ENCODE measurements at regions not wholly inside any gene's neighbourhood (a gene's known extent, or its start where the extent isn't known, plus 50 kb on each side); places are given as distances from the start of the nearest gene placed in this dataset.

GRCh38 chr1:55331351-55331750 lies 116.2 kb upstream of the USP24 start:
- Mint-ChIP-seq H3K36me3 (no peaks in the 10 kb centered on the region), H3K4me1 (peaks cover 3% of the 10 kb centered on the region)
- CTCF ChIA-PET, result no interaction called here

DNA sequence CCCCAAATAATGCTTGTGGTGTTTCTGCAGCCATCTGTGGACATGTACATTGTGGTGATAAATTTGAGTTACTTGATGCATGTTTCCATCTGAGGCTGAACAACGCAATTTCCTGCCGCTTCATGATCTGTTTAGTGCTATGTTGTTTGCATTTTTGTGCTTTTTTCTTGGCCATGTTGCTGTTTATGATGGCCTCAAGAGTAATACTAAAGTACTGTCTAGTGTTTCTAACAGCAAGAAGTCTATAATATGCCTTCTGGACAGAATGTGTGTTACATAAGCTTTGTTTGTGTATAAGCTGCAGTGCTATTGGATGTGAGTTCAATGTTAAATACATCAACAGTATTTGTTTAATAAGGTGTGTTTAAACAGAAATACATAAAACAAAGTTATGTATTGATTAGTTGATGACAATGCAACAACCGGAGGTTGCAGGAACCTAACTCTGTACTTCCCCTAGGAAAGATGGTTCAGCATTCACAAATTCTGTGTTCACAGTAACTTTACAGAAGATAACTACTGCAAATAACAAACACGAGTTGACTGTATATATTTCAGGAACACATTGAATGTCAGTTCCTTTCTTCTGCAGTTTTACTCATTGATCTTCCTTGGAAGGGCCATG lies 114.8 kb upstream of the USP24 start:
- H3K9me3 Mint-ChIP-seq, result no peaks in the 10 kb centered on the region
- CTCF ChIA-PET, result interaction anchor here (1.7 kb wide), 1 partner anchor 8 kb away, joined by 4 read pairs; no protein-coding TSS in a partner anchor
- H3K27ac Mint-ChIP-seq, result no peak overlapping the region
- peaks cover 15% of the 10 kb centered on the region for H3K27me3 Mint-ChIP-seq
- no peak for DNase-seq
- no peaks in the 10 kb centered on the region for H3K36me3 Mint-ChIP-seq
- peaks cover 3% of the 10 kb centered on the region for H3K4me1 Mint-ChIP-seq
- H3K4me3 Mint-ChIP-seq, result no peak overlapping the region

More at GRCh38 chr1:55331351-55331750, 116.2 kb upstream of the USP24 start:
- Mint-ChIP-seq H3K4me3 (no peak overlapping the region), H3K27ac (no peak overlapping the region), H3K9me3 (no peaks in the 10 kb centered on the region), H3K27me3 (peaks cover 15% of the 10 kb centered on the region)
- no peak for DNase-seq

DNA sequence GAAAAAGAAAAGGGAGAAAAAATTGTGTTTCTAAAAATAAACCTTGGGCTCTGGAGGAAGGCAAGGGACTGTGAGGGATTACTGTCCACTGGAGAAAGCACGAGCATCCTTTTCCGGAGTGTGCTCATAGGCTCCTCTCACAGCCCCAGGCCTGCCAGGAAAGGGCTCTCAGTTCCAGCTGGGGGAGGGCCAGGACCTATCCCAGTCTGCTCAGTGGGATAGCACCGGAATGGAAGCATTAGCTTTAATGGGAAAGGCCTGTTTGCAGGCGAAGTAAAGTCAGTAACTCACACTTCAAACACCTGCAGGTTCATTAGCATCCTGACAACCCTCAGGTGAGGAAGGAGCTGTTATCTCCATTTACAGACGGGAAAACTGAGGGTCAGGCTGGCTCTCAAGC lies 113.9 kb upstream of the USP24 start:
- CTCF ChIA-PET, result interaction anchor here (1.7 kb wide), 1 partner anchor 9 kb away, joined by 4 read pairs; no protein-coding TSS in a partner anchor
- H3K27ac Mint-ChIP-seq, result no peak overlapping the region

GRCh38 chr1:55326496-55327243 lies 111.5 kb upstream of the USP24 start:
- CTCF ChIA-PET, result interaction anchor here (1.5 kb wide), 1 partner anchor 49 kb away, joined by 3 read pairs; no protein-coding TSS in a partner anchor
- H3K36me3 Mint-ChIP-seq, result no peaks in the 10 kb centered on the region
- peaks cover 9% of the 10 kb centered on the region for H3K27me3 Mint-ChIP-seq
- H3K27ac Mint-ChIP-seq, result no peak overlapping the region
- H3K9me3 Mint-ChIP-seq, result no peaks in the 10 kb centered on the region
- no peaks in the 10 kb centered on the region for H3K4me1 Mint-ChIP-seq
- H3K4me3 Mint-ChIP-seq, result no peak overlapping the region
- DNase-seq, result no peak

More for the DNA sequence above, 113.9 kb upstream of the USP24 start:
- H3K9me3 Mint-ChIP-seq, result no peaks in the 10 kb centered on the region
- DNase-seq, result no peak
- no peaks in the 10 kb centered on the region for H3K36me3 Mint-ChIP-seq
- H3K4me3 Mint-ChIP-seq, result no peak overlapping the region
- peaks cover 15% of the 10 kb centered on the region for H3K27me3 Mint-ChIP-seq
- peaks cover 3% of the 10 kb centered on the region for H3K4me1 Mint-ChIP-seq

GRCh38 chr1:55323760-55324159 lies 108.6 kb upstream of the USP24 start:
- Mint-ChIP-seq H3K27ac (no peak overlapping the region), H3K4me3 (no peak overlapping the region), H3K9me3 (no peaks in the 10 kb centered on the region), H3K36me3 (no peaks in the 10 kb centered on the region), H3K27me3 (peaks cover 13% of the 10 kb centered on the region), H3K4me1 (no peaks in the 10 kb centered on the region)
- CTCF ChIA-PET, result interaction anchor here (0.9 kb wide), 1 partner anchor 14 kb away, joined by 4 read pairs; no protein-coding TSS in a partner anchor
- DNase-seq, result no peak

DNA sequence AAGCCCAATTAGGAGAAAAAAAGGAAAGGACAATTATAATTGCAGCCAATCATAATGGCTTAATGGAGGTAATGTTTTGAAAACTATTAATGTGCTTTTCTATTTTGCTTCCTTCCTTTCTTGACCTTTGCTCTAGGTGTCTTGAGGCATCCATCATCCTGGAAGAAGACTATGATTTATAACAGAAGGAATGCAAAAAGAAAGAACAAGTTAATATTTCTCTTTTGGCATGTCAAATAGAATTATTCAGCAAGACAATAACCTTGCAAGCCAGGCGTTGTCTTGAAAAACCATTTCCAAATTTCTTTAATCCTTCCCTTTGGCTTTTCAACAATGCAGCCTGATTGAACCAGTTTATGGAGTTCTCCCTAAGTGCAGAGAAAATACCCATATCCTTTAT lies 107.7 kb upstream of the USP24 start:
- Mint-ChIP-seq H3K4me3 (no peak overlapping the region), H3K27ac (no peak overlapping the region), H3K36me3 (no peaks in the 10 kb centered on the region), H3K4me1 (no peaks in the 10 kb centered on the region), H3K27me3 (peaks cover 13% of the 10 kb centered on the region), H3K9me3 (no peaks in the 10 kb centered on the region)
- CTCF ChIA-PET, result interaction anchor here (1.3 kb wide), 1 partner anchor 15 kb away, joined by 5 read pairs; no protein-coding TSS in a partner anchor
- no peak for DNase-seq

GRCh38 chr1:55321942-55322341 lies 106.8 kb upstream of the USP24 start:
- H3K4me3 Mint-ChIP-seq, result no peak overlapping the region
- no peaks in the 10 kb centered on the region for H3K36me3 Mint-ChIP-seq
- H3K9me3 Mint-ChIP-seq, result no peaks in the 10 kb centered on the region
- H3K4me1 Mint-ChIP-seq, result no peaks in the 10 kb centered on the region
- no peak for DNase-seq
- no peak overlapping the region for H3K27ac Mint-ChIP-seq
- peaks cover 12% of the 10 kb centered on the region for H3K27me3 Mint-ChIP-seq
- CTCF ChIA-PET, result interaction anchor here (1.3 kb wide), 1 partner anchor 16 kb away, joined by 5 read pairs; no protein-coding TSS in a partner anchor

DNA sequence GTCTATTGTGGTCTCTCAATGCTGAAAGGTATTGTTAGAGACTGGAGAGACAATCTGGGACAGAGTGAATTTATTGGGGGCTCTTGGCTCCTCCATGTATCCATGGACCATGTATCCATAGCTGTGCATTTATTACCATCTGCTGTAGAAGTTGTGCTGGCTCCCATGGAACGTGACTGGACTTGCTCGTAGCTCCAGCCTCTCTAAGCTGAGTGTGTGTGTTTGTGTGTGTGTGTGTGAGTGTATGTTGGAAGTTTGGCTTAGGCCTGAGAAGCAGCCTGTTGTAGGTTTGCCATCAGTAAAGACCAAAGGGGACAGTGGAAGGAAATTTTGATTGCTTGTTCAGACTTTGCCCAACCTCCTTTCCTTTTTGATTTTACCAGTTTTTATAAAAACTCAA lies 105.7 kb upstream of the USP24 start:
- H3K27me3 Mint-ChIP-seq, result peaks cover 9% of the 10 kb centered on the region
- CTCF ChIA-PET, result no interaction called here

DNA sequence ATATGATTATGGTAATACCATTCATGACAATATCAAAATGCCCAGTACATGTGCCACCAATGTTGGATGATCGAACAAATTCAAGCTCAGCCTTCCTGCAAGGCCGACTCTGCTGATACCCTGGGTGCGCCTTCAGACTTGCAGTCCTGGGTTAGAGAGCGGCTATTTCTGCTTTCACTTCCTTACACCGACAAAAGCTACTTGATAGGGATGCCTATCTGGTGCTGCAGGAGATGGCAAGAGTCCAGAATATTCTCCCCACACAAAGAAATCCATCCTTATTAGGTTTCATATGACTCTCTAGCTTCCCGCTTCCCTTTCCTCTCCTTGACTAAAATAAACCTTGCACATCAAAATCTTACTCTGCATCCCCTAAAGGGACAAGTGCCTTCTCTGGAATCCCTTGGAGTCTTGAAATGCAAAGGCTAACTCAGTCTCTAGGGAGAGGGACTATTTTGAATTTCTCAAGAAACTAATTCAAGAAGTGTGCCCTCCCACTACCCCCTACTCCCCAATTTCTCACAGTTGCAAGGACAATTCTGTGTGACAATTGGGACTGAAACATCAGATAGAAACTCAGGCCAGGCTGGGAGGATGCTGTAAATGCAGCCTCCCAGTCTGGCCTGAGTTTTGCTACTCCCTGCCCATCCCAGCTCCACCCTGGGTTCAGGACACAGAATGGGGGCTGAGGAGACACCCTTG lies 103.1 kb upstream of the USP24 start:
- peaks cover 4% of the 10 kb centered on the region for H3K27me3 Mint-ChIP-seq
- H3K36me3 Mint-ChIP-seq, result no peaks in the 10 kb centered on the region
- H3K27ac Mint-ChIP-seq, result no peak overlapping the region
- no peaks in the 10 kb centered on the region for H3K4me1 Mint-ChIP-seq
- no peak overlapping the region for H3K4me3 Mint-ChIP-seq
- DNase-seq, result no peak
- CTCF ChIA-PET, result interaction anchor here (1.6 to 2.8 kb wide), 2 partner anchors 19 to 57 kb away, joined by 5 to 7 read pairs; no protein-coding TSS in a partner anchor
- no peaks in the 10 kb centered on the region for H3K9me3 Mint-ChIP-seq

More for the DNA sequence above, 105.7 kb upstream of the USP24 start:
- no peaks in the 10 kb centered on the region for H3K36me3 Mint-ChIP-seq
- H3K27ac Mint-ChIP-seq, result no peak overlapping the region
- no peaks in the 10 kb centered on the region for H3K9me3 Mint-ChIP-seq
- H3K4me1 Mint-ChIP-seq, result no peaks in the 10 kb centered on the region
- no peak for DNase-seq
- H3K4me3 Mint-ChIP-seq, result no peak overlapping the region

DNA sequence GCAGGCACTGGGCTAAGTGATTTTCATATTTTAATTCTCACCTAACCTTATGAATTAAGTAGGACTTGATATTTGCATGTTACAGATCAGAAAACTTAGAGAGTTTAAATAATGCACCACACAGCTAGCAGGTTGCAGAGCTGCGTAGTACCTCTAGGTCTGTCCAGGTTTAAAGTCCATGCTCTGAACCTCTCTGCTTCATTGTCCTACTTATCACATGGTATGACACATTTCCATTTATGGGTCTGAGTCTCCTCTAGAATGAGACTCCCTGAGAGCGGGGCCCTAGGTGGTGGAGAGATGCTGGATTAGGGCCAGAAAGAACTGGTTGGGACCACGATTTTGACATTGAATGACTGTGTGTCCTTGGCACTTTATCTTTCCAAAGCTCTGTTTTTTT lies 102.5 kb upstream of the USP24 start:
- peaks cover 4% of the 10 kb centered on the region for H3K27me3 Mint-ChIP-seq
- no peaks in the 10 kb centered on the region for H3K9me3 Mint-ChIP-seq
- DNase-seq, result no peak
- no peak overlapping the region for H3K4me3 Mint-ChIP-seq
- CTCF ChIA-PET, result interaction anchor here (1.6 to 2.8 kb wide), 2 partner anchors 20 to 58 kb away, joined by 5 to 7 read pairs; no protein-coding TSS in a partner anchor
- no peak overlapping the region for H3K27ac Mint-ChIP-seq
- no peaks in the 10 kb centered on the region for H3K4me1 Mint-ChIP-seq
- H3K36me3 Mint-ChIP-seq, result no peaks in the 10 kb centered on the region

- CTCF ChIA-PET, result interaction anchor here (1.0 to 2.8 kb wide), 3 partner anchors 9 to 59 kb away, joined by 3 to 7 read pairs (median 5); no protein-coding TSS in a partner anchor
- H3K9me3 Mint-ChIP-seq, result no peaks in the 10 kb centered on the region
- no peaks in the 10 kb centered on the region for H3K4me1 Mint-ChIP-seq
- no peak for DNase-seq
- peaks cover 4% of the 10 kb centered on the region for H3K27me3 Mint-ChIP-seq
- no peak overlapping the region for H3K4me3 Mint-ChIP-seq
- no peaks in the 10 kb centered on the region for H3K36me3 Mint-ChIP-seq
- no peak overlapping the region for H3K27ac Mint-ChIP-seq
These were observed 101.9 kb upstream of the USP24 start for GRCh38 chr1:55316947-55317662.

DNA sequence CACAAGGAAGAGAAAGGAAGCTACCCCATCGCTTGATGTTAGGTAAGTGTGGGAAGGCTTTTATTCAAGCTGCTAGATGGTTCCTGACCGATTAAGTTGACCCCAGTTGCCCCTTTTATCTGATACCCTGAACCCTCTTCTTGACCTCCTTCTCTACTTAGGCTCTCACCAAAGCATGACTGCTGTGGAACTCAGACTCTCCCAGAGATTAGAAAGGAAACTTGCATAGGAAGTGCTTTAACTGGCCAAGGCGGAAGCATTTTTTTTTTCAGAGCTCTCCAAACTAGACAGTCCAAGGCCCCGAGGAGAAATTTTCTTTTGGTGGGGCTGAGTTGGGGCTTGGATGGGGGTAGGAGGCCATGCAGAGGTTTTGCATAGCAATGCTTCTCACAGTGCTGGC lies 101.3 kb upstream of the USP24 start:
- Mint-ChIP-seq H3K4me3 (no peak overlapping the region), H3K9me3 (no peaks in the 10 kb centered on the region), H3K27ac (no peak overlapping the region), H3K27me3 (peaks cover 4% of the 10 kb centered on the region), H3K36me3 (no peaks in the 10 kb centered on the region), H3K4me1 (no peaks in the 10 kb centered on the region)
- no peak for DNase-seq
- CTCF ChIA-PET, result interaction anchor here (1.0 to 2.8 kb wide), 2 partner anchors 9 to 21 kb away, joined by 3 to 7 read pairs; no protein-coding TSS in a partner anchor

DNA sequence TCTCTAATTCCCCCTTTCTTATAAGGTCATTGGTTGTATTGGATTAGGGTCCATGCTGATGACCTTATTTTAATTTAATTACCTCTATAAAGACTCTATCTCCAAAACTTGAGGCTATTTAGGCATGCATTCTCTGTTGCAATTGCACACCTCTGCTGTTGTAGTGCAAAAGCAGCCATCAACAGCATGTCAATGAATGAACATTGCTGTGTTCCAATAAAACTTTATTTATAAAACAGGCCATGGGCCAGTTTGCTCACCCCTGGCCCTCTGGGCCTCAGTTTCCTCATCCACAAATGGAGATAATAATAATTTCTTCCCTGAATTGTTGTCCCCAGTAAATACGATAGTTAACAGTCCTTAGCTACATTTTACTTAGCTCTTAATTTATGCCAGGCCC lies 100.4 kb upstream of the USP24 start:
- Mint-ChIP-seq H3K9me3 (no peaks in the 10 kb centered on the region), H3K36me3 (no peaks in the 10 kb centered on the region), H3K27me3 (peaks cover 4% of the 10 kb centered on the region), H3K4me3 (no peak overlapping the region), H3K4me1 (no peaks in the 10 kb centered on the region), H3K27ac (no peak overlapping the region)
- DNase-seq, result no peak
- CTCF ChIA-PET, result no interaction called here

DNA sequence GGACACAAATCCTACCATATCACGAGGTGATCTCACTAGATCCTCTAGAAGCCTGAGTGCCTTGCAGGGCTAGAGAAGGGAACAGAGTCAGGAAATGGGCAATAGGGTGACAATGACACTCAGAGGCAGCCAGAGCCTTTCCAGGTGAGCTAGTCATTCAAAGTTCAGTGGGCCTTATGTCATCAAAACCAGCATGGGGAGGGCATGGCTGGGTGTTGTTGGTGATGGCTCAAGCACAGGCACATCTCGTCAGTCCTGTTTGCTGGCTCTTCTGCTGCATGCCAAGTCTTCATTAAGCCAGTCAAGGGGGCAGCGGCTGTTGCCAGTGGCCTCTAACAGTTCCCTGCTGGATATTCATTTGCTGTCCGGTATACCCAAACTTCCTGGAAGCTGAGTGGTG lies 99.6 kb upstream of the USP24 start:
- no peaks in the 10 kb centered on the region for H3K36me3 Mint-ChIP-seq
- H3K27me3 Mint-ChIP-seq, result peaks cover 3% of the 10 kb centered on the region
- no peak for DNase-seq
- CTCF ChIA-PET, result no interaction called here
- H3K27ac Mint-ChIP-seq, result no peak overlapping the region
- no peaks in the 10 kb centered on the region for H3K9me3 Mint-ChIP-seq
- no peak overlapping the region for H3K4me3 Mint-ChIP-seq
- H3K4me1 Mint-ChIP-seq, result no peaks in the 10 kb centered on the region
